ENCODE measurements at regions not wholly inside any gene's neighbourhood (a gene's known extent, or its start where the extent isn't known, plus 50 kb on each side); places are given as distances from the start of the nearest gene placed in this dataset.

DNA sequence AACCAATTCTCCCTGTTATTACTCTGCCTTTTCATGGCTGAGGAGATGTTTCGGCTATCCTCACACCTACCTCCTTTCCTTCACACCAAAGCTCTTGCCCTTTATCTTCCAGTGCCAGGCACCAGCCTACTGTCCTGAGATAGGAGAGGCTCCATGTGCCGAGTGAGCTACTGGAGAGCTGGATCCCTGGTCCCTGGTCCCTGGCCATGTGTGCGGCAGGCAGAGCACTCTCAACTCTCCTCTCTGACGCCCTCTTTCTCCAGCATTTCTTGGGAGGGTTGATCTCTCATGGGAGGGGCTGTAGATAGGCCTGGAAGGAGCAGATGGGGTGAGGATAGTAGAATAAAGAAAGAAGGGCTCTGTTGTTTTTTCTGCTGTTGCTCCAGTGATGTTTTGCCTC lies 277.1 kb upstream of the UMPS start (continued):
- TF ChIP-seq NRF1 (IDR thresholded peaks at IDR 0.05; ENCODE audit: low read depth, low read length) = no peak
- TF ChIP-seq HDAC6 (IDR thresholded peaks at IDR 0.05; ENCODE audit: low read depth, low read length) = no peak

DNA sequence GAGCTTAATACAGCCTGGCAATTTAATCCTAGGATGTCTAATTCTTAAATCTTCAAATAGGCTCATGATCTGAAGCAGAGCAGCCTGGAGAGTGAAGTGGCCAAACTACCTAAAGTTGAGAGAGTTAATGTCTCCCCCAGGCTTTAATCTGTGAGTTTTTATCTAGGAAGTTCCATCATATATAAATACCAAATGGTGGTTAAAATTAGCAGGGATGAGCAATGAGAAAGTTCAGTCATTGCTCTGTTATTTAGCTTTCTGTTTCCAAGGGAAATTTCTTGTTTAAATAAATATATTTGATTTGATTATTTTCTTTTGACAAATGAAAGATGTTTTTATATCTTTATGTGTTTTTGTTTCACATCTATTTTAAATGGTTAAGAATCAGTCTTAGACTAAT lies 274.4 kb upstream of the UMPS start:
- Histone ChIP-seq H3K4me1 (replicated peaks in 1 of 4; ENCODE audit: control insufficient read depth in 3 of 4, insufficient read depth in 4 of 4, low read length in 3 of 4) (no peaks in the 10 kb centered on the region), H3K27ac (ENCODE audit: low read depth, low read length) (no peak overlapping the region), H4K91ac (replicated peaks; ENCODE audit: insufficient read length, low read length) (no peak overlapping the region), H3K4me2 (ENCODE audit: insufficient read depth in 1 of 2, low read depth in 2 of 2, low read length in 2 of 2) (no peak overlapping the region), H3K18ac (ENCODE audit: extremely low read depth, low read length) (no peak overlapping the region), H2AK5ac (ENCODE audit: low read depth, low read length) (no peak overlapping the region), H4K20me1 (replicated peaks in 1 of 2; ENCODE audit: control insufficient read depth in 1 of 2, insufficient read depth in 2 of 2, low read length in 2 of 2) (no peaks in the 10 kb centered on the region), H3K14ac (ENCODE audit: insufficient read length) (no peak overlapping the region), H4K8ac (ENCODE audit: extremely low read depth, insufficient read depth, low read length) (no peak overlapping the region), H3K23ac (ENCODE audit: insufficient read length) (no peak overlapping the region), H4K5ac (ENCODE audit: insufficient read length, low read depth, low read length) (no peak overlapping the region), H3K27me3 (replicated peaks in 1 of 4; ENCODE audit: control insufficient read depth in 3 of 4, extremely low read depth in 1 of 4, insufficient read depth in 3 of 4, low read length in 3 of 4) (no peaks in the 10 kb centered on the region), H3K56ac (replicated peaks; ENCODE audit: insufficient read length, low read depth, low read length) (no peak overlapping the region), H2BK12ac (ENCODE audit: low read depth, low read length) (no peak overlapping the region), H3K9ac (replicated peaks in 1 of 4; ENCODE audit: extremely low read depth in 1 of 4, low read depth in 3 of 4, low read length in 3 of 4) (no peak overlapping the region), H3K79me2 (ENCODE audit: control insufficient read depth in 1 of 2, insufficient read depth in 2 of 2, low read length in 2 of 2) (no peaks in the 10 kb centered on the region), H2BK120ac (replicated peaks; ENCODE audit: low read depth, low read length) (no peak overlapping the region), H3K4ac (replicated peaks; ENCODE audit: insufficient read length, low read depth, low read length) (no peak overlapping the region), H2BK20ac (ENCODE audit: low read length) (no peak overlapping the region), H3K79me1 (ENCODE audit: low read depth, low read length) (no peaks in the 10 kb centered on the region), H3K9me3 (ENCODE audit: insufficient read depth in 2 of 2, low read depth in 1 of 2, low read length in 1 of 2) (no peaks in the 10 kb centered on the region), H2AFZ (ENCODE audit: low read length) (no peak overlapping the region), H3K23me2 (ENCODE audit: low read depth, low read length) (no peaks in the 10 kb centered on the region), H2BK15ac (ENCODE audit: low read length) (no peak overlapping the region), H3K36me3 (ENCODE audit: control insufficient read depth in 2 of 4, insufficient read depth in 4 of 4, low read length in 3 of 4) (no peaks in the 10 kb centered on the region), H3K4me3 (ENCODE audit: extremely low read depth in 1 of 4, insufficient read depth in 2 of 4, low read depth in 3 of 4, low read length in 4 of 4) (no peak overlapping the region), H2BK5ac (ENCODE audit: low read depth, low read length) (no peak overlapping the region)
- DNase-seq (ENCODE audit: low read depth in 1 of 2, low spot score in 2 of 2) = no peak
- ChIA-PET CTCF (ENCODE audit: partially characterized antibody) (interaction anchor here (1.5 to 6.8 kb wide), 3 partner anchors 12 to 104 kb away, joined by 4 to 32 read pairs (median 9); no protein-coding TSS in a partner anchor), POLR2A (ENCODE audit: partially characterized antibody) (no interaction called here)
- TF ChIP-seq, protein P1, sequence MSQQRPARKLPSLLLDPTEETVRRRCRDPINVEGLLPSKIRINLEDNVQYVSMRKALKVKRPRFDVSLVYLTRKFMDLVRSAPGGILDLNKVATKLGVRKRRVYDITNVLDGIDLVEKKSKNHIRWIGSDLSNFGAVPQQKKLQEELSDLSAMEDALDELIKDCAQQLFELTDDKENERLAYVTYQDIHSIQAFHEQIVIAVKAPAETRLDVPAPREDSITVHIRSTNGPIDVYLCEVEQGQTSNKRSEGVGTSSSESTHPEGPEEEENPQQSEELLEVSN (IDR thresholded peaks at IDR 0.05) = no peak
- TF ChIP-seq ZNF274 (IDR thresholded peaks at IDR 0.05; ENCODE audit: borderline replicate concordance, extremely low read depth, low read length) (no peak), HDAC6 (IDR thresholded peaks at IDR 0.05; ENCODE audit: low read depth, low read length) (no peak), SUZ12 (IDR thresholded peaks at IDR 0.05; ENCODE audit: low read length) (no peak), RXRA (IDR thresholded peaks at IDR 0.05; ENCODE audit: insufficient read depth, low read depth, low read length) (no peak), BRCA1 (IDR thresholded peaks at IDR 0.05; ENCODE audit: low read depth, low read length) (no peak), RBBP5 (IDR thresholded peaks at IDR 0.05; ENCODE audit: borderline replicate concordance, low read depth, low read length) (no peak), PHF8 (conservative IDR thresholded peaks at IDR 0.05; ENCODE audit: low read depth, low read length) (no peak)
- TF ChIP-seq, protein P2, sequence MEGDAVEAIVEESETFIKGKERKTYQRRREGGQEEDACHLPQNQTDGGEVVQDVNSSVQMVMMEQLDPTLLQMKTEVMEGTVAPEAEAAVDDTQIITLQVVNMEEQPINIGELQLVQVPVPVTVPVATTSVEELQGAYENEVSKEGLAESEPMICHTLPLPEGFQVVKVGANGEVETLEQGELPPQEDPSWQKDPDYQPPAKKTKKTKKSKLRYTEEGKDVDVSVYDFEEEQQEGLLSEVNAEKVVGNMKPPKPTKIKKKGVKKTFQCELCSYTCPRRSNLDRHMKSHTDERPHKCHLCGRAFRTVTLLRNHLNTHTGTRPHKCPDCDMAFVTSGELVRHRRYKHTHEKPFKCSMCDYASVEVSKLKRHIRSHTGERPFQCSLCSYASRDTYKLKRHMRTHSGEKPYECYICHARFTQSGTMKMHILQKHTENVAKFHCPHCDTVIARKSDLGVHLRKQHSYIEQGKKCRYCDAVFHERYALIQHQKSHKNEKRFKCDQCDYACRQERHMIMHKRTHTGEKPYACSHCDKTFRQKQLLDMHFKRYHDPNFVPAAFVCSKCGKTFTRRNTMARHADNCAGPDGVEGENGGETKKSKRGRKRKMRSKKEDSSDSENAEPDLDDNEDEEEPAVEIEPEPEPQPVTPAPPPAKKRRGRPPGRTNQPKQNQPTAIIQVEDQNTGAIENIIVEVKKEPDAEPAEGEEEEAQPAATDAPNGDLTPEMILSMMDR (IDR thresholded peaks at IDR 0.05; ENCODE audit: control extremely low read depth in 1 of 3, insufficient read depth in 1 of 3, low read depth in 1 of 3, low read length in 3 of 3) = no peak
- FAIRE-seq = no peak
